Natural killer cell treated with Interleukin-12 subunit alpha and Interleukin-12 subunit beta and Interleukin-15 and Interleukin-18, amount 100 ng/mL, for 72 hours (primary cell): ENCODE measurements at regions not wholly inside any gene's neighbourhood (a gene's known extent, or its start where the extent isn't known, plus 50 kb on each side); places are given as distances from the start of the nearest gene placed in this dataset.

Experiments
- ATAC-seq, 2 donors: fragments of 150-1000 bp; cut with Tn5 transposase in 1 of 2; sonication (Bioruptor Pico), chemical (Tn5 transposase) in 1 of 2; 2 replicates each; pipeline ENCODE4 v1.10.0; 2021
- DNase-seq: peaks from one replicate; pipeline ENCODE4 v3.0.0; 2022; ENCODE audit warnings: low spot score
- H3K27ac Mint-ChIP-seq, 2 donors: 1 replicate in 1 of 2; 2 replicates in 1 of 2; pipeline ENCODE4 v1.8.0; 2022; ENCODE audit warnings: mixed read lengths in 2 of 2, mild to moderate bottlenecking in 1 of 2, moderate library complexity in 1 of 2
- H3K27me3 Mint-ChIP-seq, 2 donors: 1 replicate in 1 of 2; 2 replicates in 1 of 2; pipeline ENCODE4 v1.8.0; 2022; ENCODE audit warnings: mixed read lengths in 2 of 2
- H3K36me3 Mint-ChIP-seq: one replicate; pipeline ENCODE4 v1.8.0; 2022; ENCODE audit warnings: mixed read lengths
- H3K4me1 Mint-ChIP-seq, 2 donors: 1 replicate in 1 of 2; 2 replicates in 1 of 2; pipeline ENCODE4 v1.8.0; 2022; ENCODE audit warnings: low read depth in 2 of 2, mixed read lengths in 2 of 2, mild to moderate bottlenecking in 1 of 2
- H3K4me3 Mint-ChIP-seq: one replicate; pipeline ENCODE4 v1.8.0; 2022; ENCODE audit warnings: mixed read lengths
- H3K9me3 Mint-ChIP-seq: 2 replicates; pipeline ENCODE4 v1.8.0; 2022; ENCODE audit warnings: mixed read lengths

- Mint-ChIP-seq H3K4me1 (no peaks in the 10 kb centered on the region), H3K9me3 (no peaks in the 10 kb centered on the region), H3K36me3 (no peaks in the 10 kb centered on the region), H3K27ac (no peak overlapping the region), H3K4me3 (no peak overlapping the region), H3K27me3 (no peaks in the 10 kb centered on the region)
- no peak for ATAC-seq
- DNase-seq = no peak
These were observed 361.2 kb upstream of the RBMY1B start for GRCh38 chrY:21149971-21150370.

GRCh38 chrY:21169821-21170220, 341.3 kb upstream of the RBMY1B start:
- no peak overlapping the region for H3K4me3 Mint-ChIP-seq
- peaks cover 0 to 8% of the 10 kb centered on the region in 2 donors for H3K4me1 Mint-ChIP-seq
- no peaks in the 10 kb centered on the region for H3K36me3 Mint-ChIP-seq
- H3K27me3 Mint-ChIP-seq = no peaks in the 10 kb centered on the region
- DNase-seq (no peak), ATAC-seq (no peak)
- H3K9me3 Mint-ChIP-seq = no peaks in the 10 kb centered on the region
- no peak overlapping the region for H3K27ac Mint-ChIP-seq

DNA sequence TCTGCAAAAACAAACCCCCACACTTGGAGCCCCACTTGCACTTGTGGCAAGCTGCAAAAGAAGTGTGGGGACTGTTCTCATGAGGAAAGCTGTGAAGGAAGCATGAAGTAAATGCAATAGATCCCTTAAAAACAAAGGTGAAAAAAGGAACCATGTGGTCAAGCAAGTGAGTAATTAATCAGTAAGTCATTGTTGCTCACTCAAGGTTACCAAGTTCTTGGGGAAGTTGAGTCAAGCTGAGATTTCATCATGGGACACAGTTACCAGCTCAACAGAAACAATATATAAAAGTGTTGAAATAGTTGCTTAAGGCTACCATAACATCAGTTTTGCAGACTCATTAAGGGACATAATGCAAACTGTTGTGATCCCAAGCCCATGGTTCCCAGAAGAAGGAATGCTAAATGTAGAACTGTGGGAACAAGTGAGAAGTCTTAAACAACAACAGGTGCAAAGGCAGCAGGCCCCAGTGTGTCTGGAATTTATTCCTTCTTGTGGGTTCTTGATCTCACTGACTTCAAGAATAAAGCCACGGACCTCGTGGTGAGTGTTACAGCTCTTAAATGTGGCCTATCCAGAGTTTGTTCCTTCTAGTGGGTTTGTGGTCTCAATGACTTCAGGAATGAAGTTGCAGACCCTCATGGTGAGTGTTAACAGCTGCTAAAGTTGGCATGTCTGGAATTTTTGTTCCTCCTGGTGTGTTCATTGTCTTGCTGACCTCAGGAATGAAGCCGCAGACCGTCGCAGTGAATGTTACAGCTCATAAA, 336.3 kb upstream of the RBMY1B start:
- ATAC-seq (no peak), DNase-seq (no peak)
- Mint-ChIP-seq H3K27me3 (no peaks in the 10 kb centered on the region), H3K4me1 (no peaks in the 10 kb centered on the region), H3K36me3 (no peaks in the 10 kb centered on the region), H3K27ac (no peak overlapping the region), H3K9me3 (no peaks in the 10 kb centered on the region), H3K4me3 (no peak overlapping the region)

DNA sequence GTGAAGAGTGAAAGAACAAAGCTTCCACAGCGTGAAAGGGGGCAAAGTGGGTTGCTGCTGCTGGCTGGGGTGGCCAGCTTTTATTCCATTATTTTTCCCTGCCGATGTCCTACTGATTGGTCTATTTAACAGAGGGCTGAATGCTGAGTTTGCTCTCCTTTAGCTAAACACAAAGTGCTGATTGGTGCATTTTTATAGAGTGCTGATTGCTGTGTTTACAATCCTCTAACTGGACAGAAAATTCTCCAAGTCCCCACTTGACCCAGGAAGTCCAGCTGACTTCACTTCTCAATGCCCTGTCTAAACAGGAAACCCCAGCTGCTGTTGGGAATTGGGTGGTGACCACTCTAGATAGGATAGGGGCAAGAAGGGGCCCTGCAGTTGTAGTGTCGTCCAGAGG, 335.6 kb upstream of the RBMY1B start:
- no peaks in the 10 kb centered on the region for H3K9me3 Mint-ChIP-seq
- H3K36me3 Mint-ChIP-seq = no peaks in the 10 kb centered on the region
- DNase-seq = no peak
- no peaks in the 10 kb centered on the region for H3K27me3 Mint-ChIP-seq
- H3K27ac Mint-ChIP-seq = no peak overlapping the region
- H3K4me3 Mint-ChIP-seq = no peak overlapping the region
- no peaks in the 10 kb centered on the region for H3K4me1 Mint-ChIP-seq
- no peak for ATAC-seq

- H3K4me1 Mint-ChIP-seq = no peaks in the 10 kb centered on the region
- no peak overlapping the region for H3K4me3 Mint-ChIP-seq
- ATAC-seq (no peak), DNase-seq (no peak)
- no peaks in the 10 kb centered on the region for H3K27me3 Mint-ChIP-seq
- peak overlapping the region in 1 of 2 donors; percentile 37 for H3K27ac Mint-ChIP-seq
- H3K36me3 Mint-ChIP-seq = no peaks in the 10 kb centered on the region
- no peaks in the 10 kb centered on the region for H3K9me3 Mint-ChIP-seq
These were observed 333.8 kb upstream of the RBMY1B start for GRCh38 chrY:21177306-21177800.

DNA sequence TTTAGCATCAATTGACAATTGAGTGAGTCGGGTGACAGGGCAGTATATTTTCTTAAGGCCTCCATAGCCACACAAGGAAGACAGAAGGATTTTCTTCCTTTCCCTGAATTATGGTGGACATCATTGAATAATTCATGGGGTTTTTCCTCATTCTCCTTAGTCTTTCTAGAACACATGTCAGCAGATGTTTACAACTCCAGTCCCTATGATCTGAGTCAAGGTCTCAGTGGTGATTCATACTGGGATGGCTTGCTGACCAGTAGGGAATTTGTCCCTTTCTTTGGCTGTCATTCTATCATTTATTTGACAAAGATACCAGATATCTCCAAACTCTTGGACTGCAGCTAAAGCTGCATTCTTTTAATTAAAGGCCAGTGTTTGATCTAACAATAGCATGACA, 332.9 kb upstream of the RBMY1B start:
- no peak for ATAC-seq
- no peak for DNase-seq
- no peak overlapping the region for H3K4me3 Mint-ChIP-seq
- H3K9me3 Mint-ChIP-seq = no peaks in the 10 kb centered on the region
- no peak overlapping the region for H3K27ac Mint-ChIP-seq
- H3K27me3 Mint-ChIP-seq = no peaks in the 10 kb centered on the region
- no peaks in the 10 kb centered on the region for H3K36me3 Mint-ChIP-seq
- H3K4me1 Mint-ChIP-seq = no peaks in the 10 kb centered on the region

GRCh38 chrY:21180921-21181320, 330.2 kb upstream of the RBMY1B start:
- no peaks in the 10 kb centered on the region for H3K9me3 Mint-ChIP-seq
- H3K4me1 Mint-ChIP-seq = no peaks in the 10 kb centered on the region
- no peak overlapping the region for H3K4me3 Mint-ChIP-seq
- no peak for ATAC-seq
- no peak for DNase-seq
- no peaks in the 10 kb centered on the region for H3K36me3 Mint-ChIP-seq
- no peak overlapping the region for H3K27ac Mint-ChIP-seq
- no peaks in the 10 kb centered on the region for H3K27me3 Mint-ChIP-seq

GRCh38 chrY:21184271-21184670, 326.9 kb upstream of the RBMY1B start:
- Mint-ChIP-seq H3K36me3 (no peaks in the 10 kb centered on the region), H3K4me1 (no peaks in the 10 kb centered on the region), H3K27me3 (no peaks in the 10 kb centered on the region), H3K4me3 (no peak overlapping the region), H3K27ac (no peak overlapping the region), H3K9me3 (no peaks in the 10 kb centered on the region)
- no peak for ATAC-seq
- DNase-seq = no peak

- DNase-seq (no peak), ATAC-seq (no peak)
- Mint-ChIP-seq H3K9me3 (no peaks in the 10 kb centered on the region), H3K36me3 (no peaks in the 10 kb centered on the region), H3K27ac (no peak overlapping the region), H3K27me3 (no peaks in the 10 kb centered on the region), H3K4me1 (no peaks in the 10 kb centered on the region), H3K4me3 (no peak overlapping the region)
These were observed 325.6 kb upstream of the RBMY1B start for GRCh38 chrY:21185419-21186105.

GRCh38 chrY:21192694-21193093, 318.4 kb upstream of the RBMY1B start:
- Mint-ChIP-seq H3K27me3 (no peaks in the 10 kb centered on the region), H3K9me3 (no peaks in the 10 kb centered on the region), H3K27ac (no peak overlapping the region), H3K4me3 (no peak overlapping the region), H3K4me1 (peaks cover 0 to 7% of the 10 kb centered on the region in 2 donors), H3K36me3 (no peaks in the 10 kb centered on the region)
- no peak for ATAC-seq
- no peak for DNase-seq

DNA sequence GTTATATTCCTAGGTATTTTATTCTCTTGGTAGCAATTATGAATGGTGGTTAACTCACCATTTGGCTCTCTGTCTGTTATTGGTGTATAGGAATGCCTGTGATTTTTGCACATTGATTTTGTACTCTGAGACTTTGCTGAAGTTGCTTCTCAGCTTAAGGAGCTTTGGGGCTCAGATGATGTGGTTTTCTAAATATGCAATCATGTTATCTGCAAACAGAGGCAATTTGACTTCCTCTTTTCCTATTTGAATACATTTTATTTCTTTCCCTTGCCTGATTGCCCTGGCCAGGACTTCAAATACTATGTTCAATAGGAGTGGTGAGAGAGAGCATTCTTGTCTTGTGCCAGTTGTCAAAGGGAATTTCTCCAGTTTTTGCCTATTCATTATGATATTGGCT, 310.9 kb upstream of the RBMY1B start:
- peaks cover 0 to 5% of the 10 kb centered on the region in 2 donors for H3K4me1 Mint-ChIP-seq
- H3K27ac Mint-ChIP-seq = no peak overlapping the region
- DNase-seq = no peak
- ATAC-seq = no peak
- H3K36me3 Mint-ChIP-seq = peaks cover 5% of the 10 kb centered on the region
- no peaks in the 10 kb centered on the region for H3K27me3 Mint-ChIP-seq
- H3K4me3 Mint-ChIP-seq = no peak overlapping the region
- H3K9me3 Mint-ChIP-seq = no peaks in the 10 kb centered on the region

GRCh38 chrY:21227849-21228248, 283.3 kb upstream of the RBMY1B start:
- no peaks in the 10 kb centered on the region for H3K27me3 Mint-ChIP-seq
- H3K4me1 Mint-ChIP-seq = no peaks in the 10 kb centered on the region
- DNase-seq = no peak
- ATAC-seq = no peak
- H3K9me3 Mint-ChIP-seq = no peaks in the 10 kb centered on the region
- no peak overlapping the region for H3K27ac Mint-ChIP-seq
- H3K36me3 Mint-ChIP-seq = no peaks in the 10 kb centered on the region
- H3K4me3 Mint-ChIP-seq = no peak overlapping the region

GRCh38 chrY:21240221-21240620, 270.9 kb upstream of the RBMY1B start:
- DNase-seq (no peak), ATAC-seq (peak in 1 of 2 donors; percentile 77)
- Mint-ChIP-seq H3K36me3 (peaks cover 8% of the 10 kb centered on the region), H3K9me3 (no peaks in the 10 kb centered on the region), H3K27me3 (no peaks in the 10 kb centered on the region), H3K27ac (peak overlapping the region in 1 of 2 donors; percentile 76), H3K4me1 (peaks cover 0 to 11% of the 10 kb centered on the region in 2 donors), H3K4me3 (peak overlapping the region; percentile 55)

DNA sequence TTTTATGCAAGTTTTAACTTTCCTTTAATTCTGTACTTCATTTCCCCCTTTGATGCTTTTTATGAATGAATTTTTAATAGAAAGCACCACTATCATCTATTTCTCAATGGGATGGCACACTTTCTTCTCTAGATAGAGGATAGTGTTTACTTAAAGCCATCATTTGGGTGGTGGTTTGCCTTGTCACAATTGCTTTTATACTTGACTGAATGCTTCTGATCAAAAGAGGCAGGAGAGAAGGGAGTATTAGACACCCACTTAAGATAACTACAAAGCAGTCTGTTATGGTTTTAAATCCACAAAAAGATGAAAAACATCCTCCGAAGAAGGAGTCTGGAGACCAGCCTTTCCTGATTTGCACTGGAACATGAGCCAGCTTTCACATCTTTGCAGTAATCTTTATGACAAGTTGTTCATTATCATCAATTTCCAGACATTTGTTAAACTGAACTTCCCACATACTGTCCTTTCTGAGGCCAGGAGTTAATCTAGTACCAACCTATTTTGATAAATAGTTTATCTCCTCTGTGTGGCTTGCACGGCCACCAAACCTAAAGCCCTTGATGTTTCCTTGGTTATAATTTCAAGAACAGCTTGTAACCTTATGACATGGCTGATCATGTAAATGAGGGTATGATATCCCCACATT, 270.4 kb upstream of the RBMY1B start:
- H3K4me1 Mint-ChIP-seq = peaks cover 0 to 11% of the 10 kb centered on the region in 2 donors
- DNase-seq = no peak
- H3K27ac Mint-ChIP-seq = peak overlapping the region in 1 of 2 donors; percentile 76
- peaks cover 8% of the 10 kb centered on the region for H3K36me3 Mint-ChIP-seq
- H3K9me3 Mint-ChIP-seq = no peaks in the 10 kb centered on the region
- no peak for ATAC-seq
- peak overlapping the region; percentile 55 for H3K4me3 Mint-ChIP-seq
- H3K27me3 Mint-ChIP-seq = no peaks in the 10 kb centered on the region
